NB4 (cell line): ENCODE measurements at regions not wholly inside any gene's neighbourhood (a gene's known extent, or its start where the extent isn't known, plus 50 kb on each side); places are given as distances from the start of the nearest gene placed in this dataset.
A peak's percentile ranks its signal among the peaks of the same experiment; 100 is the strongest.

Source experiments
- DNase-seq: peaks from one replicate; pipeline ENCODE4 v3.0.0; 2010; ENCODE audit warnings: low read depth
- H3K4me3 ChIP-seq: one replicate; pipeline ENCODE4 v1.5.1; 2011; ENCODE audit warnings: mild to moderate bottlenecking, low read depth, low read length, moderate library complexity
- CTCF ChIP-seq: IDR thresholded peaks from one replicate; pipeline ENCODE4 v1.5.1; 2012; ENCODE audit warnings: low read depth, low read length
- MYC ChIP-seq: IDR thresholded peaks from 2 replicates; pipeline ENCODE4 v1.6.1; 2011; ENCODE audit warnings: low read depth, low read length
- POLR2A ChIP-seq: IDR thresholded peaks from 2 replicates; pipeline ENCODE4 v1.6.1; 2011; ENCODE audit warnings: mild to moderate bottlenecking; ENCODE audit not compliant: insufficient read length; ENCODE audit errors: extremely low read depth
- TF ChIP-seq, protein P1 (sequence below): IDR thresholded peaks from 2 replicates; pipeline ENCODE4 v1.6.1; 2011; ENCODE audit warnings: low read depth, low read length

DNA sequence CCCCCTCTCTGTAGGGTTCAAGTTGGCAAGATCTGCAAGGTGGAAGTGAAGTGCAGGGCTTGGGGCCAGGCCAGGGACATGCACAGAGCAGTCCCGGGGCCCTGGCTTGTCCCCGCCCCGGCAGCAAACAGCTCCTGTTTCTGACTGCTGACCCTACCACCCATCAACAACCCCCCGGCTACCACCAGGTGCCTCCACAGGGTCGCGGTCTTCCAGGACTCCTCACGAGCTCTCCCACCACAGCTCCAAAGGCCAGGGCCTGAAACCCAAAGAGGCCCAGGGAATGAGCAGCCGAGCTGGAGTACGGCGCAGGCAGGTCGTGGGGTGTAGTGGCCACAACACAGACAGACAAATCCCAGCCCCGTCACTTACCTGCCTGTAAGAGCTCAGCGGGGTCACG lies 121.3 kb upstream of the SMAD3 start:
- no peak for TF ChIP-seq POLR2A
- no peak for DNase-seq
- H3K4me3 ChIP-seq, result no peak overlapping the region

DNA sequence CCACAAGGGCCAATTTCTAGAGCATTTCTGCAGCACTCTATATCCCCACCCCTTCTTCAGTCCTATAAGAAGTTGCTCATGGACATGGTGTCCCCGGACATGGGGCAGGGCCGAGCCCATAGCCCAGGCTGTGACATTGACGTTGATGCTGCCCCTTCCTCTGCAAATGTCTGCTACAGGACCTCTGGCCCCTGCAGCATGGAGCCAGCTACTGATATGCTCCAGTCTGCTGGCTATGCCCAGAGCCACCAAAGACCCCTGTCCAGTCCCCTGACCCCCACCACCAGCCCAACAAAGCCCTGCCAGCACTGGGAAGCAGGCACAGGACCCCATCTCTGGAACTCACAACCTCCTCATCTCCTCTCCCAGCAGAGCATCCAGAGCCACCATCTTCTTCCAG lies 120.1 kb upstream of the SMAD3 start:
- DNase-seq, result no peak
- TF ChIP-seq MYC, result no peak
- TF ChIP-seq, protein P1, sequence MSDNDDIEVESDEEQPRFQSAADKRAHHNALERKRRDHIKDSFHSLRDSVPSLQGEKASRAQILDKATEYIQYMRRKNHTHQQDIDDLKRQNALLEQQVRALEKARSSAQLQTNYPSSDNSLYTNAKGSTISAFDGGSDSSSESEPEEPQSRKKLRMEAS, result no peak
- no peak for TF ChIP-seq CTCF
- TF ChIP-seq POLR2A, result no peak

GRCh38 chr15:66945842-66946241 lies 119.6 kb upstream of the SMAD3 start:
- TF ChIP-seq MYC, result no peak
- TF ChIP-seq, protein P1, result no peak
- no peak for DNase-seq
- H3K4me3 ChIP-seq, result no peak overlapping the region

More for the DNA sequence above, 120.1 kb upstream of the SMAD3 start:
- H3K4me3 ChIP-seq, result no peak overlapping the region

DNA sequence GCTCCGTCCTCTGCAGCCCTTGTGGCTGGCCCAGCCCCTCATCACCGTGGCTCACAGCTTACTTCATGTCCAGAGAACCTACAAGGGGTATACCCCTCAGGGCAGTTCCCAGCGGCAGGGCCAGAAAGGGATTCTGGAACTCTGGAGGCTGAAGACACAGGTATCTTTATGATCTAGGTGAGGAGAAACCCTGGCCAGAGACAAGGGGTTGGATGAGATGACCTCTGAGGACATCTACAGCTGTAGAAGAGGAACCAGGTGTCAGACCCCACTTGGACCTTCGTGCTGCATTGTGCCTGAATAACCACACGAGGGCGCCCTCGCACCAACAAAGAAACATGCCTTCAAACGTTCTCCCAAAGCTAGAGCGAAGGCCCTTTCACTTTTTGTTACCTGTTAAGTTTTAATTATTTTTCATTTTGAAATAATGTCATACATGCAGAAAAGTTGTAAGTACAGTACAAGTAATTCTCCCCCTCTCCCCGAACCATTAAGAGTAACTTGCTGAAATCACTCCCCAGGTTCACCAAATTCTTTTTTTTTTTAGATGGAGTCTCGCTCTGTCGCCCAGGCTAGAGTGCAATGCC lies 118.7 kb upstream of the SMAD3 start:
- TF ChIP-seq POLR2A, result no peak
- no peak; the same call in 1 of the 2 replicates for TF ChIP-seq MYC
- TF ChIP-seq, protein P1, result peak; percentile 77
- TF ChIP-seq CTCF, result peak; percentile 79
- H3K4me3 ChIP-seq, result no peak overlapping the region
- DNase-seq, result peak; percentile 78

DNA sequence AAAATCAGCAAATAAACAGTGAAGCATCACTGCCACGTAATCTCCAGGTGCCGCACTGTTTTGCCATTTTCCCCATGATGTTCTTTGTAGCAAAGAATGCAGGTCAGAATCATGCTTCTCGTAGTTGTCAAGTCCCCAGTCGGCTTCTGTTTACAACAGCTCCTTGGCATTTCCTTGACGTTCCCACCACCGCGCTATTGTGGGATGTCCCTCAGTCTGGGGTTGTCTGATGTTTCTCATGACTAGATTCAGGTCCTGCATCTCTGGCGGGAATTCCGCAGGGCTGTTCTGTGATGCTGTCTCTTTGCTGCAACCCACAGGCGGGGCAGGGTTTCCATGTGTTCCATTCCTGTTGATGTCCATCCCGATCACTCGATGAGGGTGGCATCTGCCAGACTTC lies 117.9 kb upstream of the SMAD3 start:
- no peak overlapping the region for H3K4me3 ChIP-seq
- TF ChIP-seq CTCF (no peak), POLR2A (no peak), MYC (no peak)
- TF ChIP-seq, protein P1, result no peak
- DNase-seq, result no peak

DNA sequence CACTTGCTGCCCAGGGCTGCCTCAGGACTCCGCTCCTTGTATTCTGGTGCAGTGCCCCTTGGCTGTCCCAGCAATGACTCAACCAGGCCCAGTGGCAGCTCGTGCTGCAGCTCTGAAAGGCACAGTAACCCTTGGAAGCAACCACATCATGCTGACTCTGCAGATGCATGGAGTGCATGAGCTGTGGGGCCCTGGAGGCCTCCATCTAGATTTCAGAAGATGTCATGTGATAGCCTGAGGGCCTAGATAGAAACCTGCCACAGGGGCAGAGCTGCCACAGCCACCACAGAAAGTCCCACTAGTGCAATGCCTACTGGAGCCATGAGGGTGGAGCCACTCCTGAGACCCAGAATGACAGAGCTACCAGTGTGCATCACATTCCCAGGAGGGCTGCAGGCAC lies 117.1 kb upstream of the SMAD3 start:
- H3K4me3 ChIP-seq, result no peak overlapping the region
- TF ChIP-seq MYC (no peak), POLR2A (no peak), CTCF (no peak)
- TF ChIP-seq, protein P1, result no peak
- DNase-seq, result no peak

DNA sequence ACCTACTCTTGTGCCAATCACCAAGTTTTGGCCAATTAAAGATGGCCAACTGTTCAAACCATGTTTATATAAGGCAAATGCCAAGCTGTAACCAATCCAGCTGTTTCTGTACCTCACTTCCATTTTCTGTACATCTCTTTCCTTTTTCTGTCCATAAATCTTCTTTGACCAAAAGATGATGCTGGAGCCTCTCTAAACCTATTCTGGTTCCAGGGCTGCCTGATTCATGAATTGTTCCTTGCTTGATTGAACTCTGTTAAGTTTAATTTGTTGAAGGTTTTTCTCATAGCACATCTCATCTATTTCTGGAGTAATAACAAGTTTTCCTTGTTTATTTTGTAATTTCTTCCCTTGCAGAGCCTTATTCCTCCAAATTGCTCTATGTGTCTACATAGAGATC lies 115.3 kb upstream of the SMAD3 start:
- no peak overlapping the region for H3K4me3 ChIP-seq
- TF ChIP-seq CTCF (no peak), MYC (no peak), POLR2A (no peak)
- TF ChIP-seq, protein P1, result no peak
- no peak for DNase-seq
